ENCODE measurements at regions not wholly inside any gene's neighbourhood (a gene's known extent, or its start where the extent isn't known, plus 50 kb on each side); places are given as distances from the start of the nearest gene placed in this dataset.
"Not testable (repeated sequence)": the region's sequence is repeated elsewhere in the genome, so short reads cannot be mapped to it uniquely, and the experiment has no call there.

GRCh38 chr21:6093419-6093818 lies 4428.0 kb upstream of the TPTE start:
- not testable (repeated sequence) for DNase-seq (ENCODE audit: low read depth in 2 of 3, low spot score in 2 of 3)

- not testable (repeated sequence) for DNase-seq (ENCODE audit: low read depth in 2 of 3, low spot score in 2 of 3)
Measured at GRCh38 chr21:6093870-6094269, 4427.5 kb upstream of the TPTE start.

- not testable (repeated sequence) for DNase-seq (ENCODE audit: low read depth in 2 of 3, low spot score in 2 of 3)
Measured at GRCh38 chr21:6095304-6095703, 4426.1 kb upstream of the TPTE start.

GRCh38 chr21:6096560-6097424 lies 4424.6 kb upstream of the TPTE start:
- DNase-seq (ENCODE audit: low read depth in 2 of 3, low spot score in 2 of 3) = not testable (repeated sequence)

GRCh38 chr21:6097736-6098135 lies 4423.6 kb upstream of the TPTE start:
- not testable (repeated sequence) for DNase-seq (ENCODE audit: low read depth in 2 of 3, low spot score in 2 of 3)

GRCh38 chr21:6098191-6098935 lies 4423.0 kb upstream of the TPTE start:
- DNase-seq (ENCODE audit: low read depth in 2 of 3, low spot score in 2 of 3) = not testable (repeated sequence)

GRCh38 chr21:6101588-6101987 lies 4419.8 kb upstream of the TPTE start:
- not testable (repeated sequence) for DNase-seq (ENCODE audit: low read depth in 2 of 3, low spot score in 2 of 3)

- DNase-seq (ENCODE audit: low read depth in 2 of 3, low spot score in 2 of 3) = not testable (repeated sequence)
Measured at GRCh38 chr21:6104546-6104945, 4416.8 kb upstream of the TPTE start.

- not testable (repeated sequence) for DNase-seq (ENCODE audit: low read depth in 2 of 3, low spot score in 2 of 3)
Measured at GRCh38 chr21:6106686-6107567, 4414.5 kb upstream of the TPTE start.

GRCh38 chr21:6108894-6109293 lies 4412.5 kb upstream of the TPTE start:
- DNase-seq (ENCODE audit: low read depth in 2 of 3, low spot score in 2 of 3) = not testable (repeated sequence)

GRCh38 chr21:6109774-6110173 lies 4411.6 kb upstream of the TPTE start:
- DNase-seq (ENCODE audit: low read depth in 2 of 3, low spot score in 2 of 3) = not testable (repeated sequence)

GRCh38 chr21:6110716-6111343 lies 4410.6 kb upstream of the TPTE start:
- DNase-seq (ENCODE audit: low read depth in 2 of 3, low spot score in 2 of 3) = not testable (repeated sequence)

- not testable (repeated sequence) for DNase-seq (ENCODE audit: low read depth in 2 of 3, low spot score in 2 of 3)
Measured at GRCh38 chr21:6111354-6111753, 4410.0 kb upstream of the TPTE start.

GRCh38 chr21:6118336-6118735 lies 4403.0 kb upstream of the TPTE start:
- DNase-seq (ENCODE audit: low read depth in 2 of 3, low spot score in 2 of 3) = not testable (repeated sequence)

GRCh38 chr21:6120863-6121262 lies 4400.5 kb upstream of the TPTE start:
- not testable (repeated sequence) for DNase-seq (ENCODE audit: low read depth in 2 of 3, low spot score in 2 of 3)

GRCh38 chr21:6122629-6123028 lies 4398.8 kb upstream of the TPTE start:
- DNase-seq (ENCODE audit: low read depth in 2 of 3, low spot score in 2 of 3) = not testable (repeated sequence)

- DNase-seq (ENCODE audit: low read depth in 2 of 3, low spot score in 2 of 3) = not testable (repeated sequence)
Measured at GRCh38 chr21:6123224-6123623, 4398.2 kb upstream of the TPTE start.

- peak in 2 of 3 donors; percentile 0 to 3 for DNase-seq (ENCODE audit: low read depth in 2 of 3, low spot score in 2 of 3)
Measured at GRCh38 chr21:6125549-6126240, 4395.7 kb upstream of the TPTE start.

GRCh38 chr21:6126976-6127732 lies 4394.2 kb upstream of the TPTE start:
- DNase-seq (ENCODE audit: low read depth in 2 of 3, low spot score in 2 of 3) = peak in 1 of 3 donors; percentile 0

All from hematopoietic multipotent progenitor cell (in vitro differentiated cells).